Gastroesophageal sphincter (tissue), 3 donors: ENCODE measurements at regions not wholly inside any gene's neighbourhood (a gene's known extent, or its start where the extent isn't known, plus 50 kb on each side); places are given as distances from the start of the nearest gene placed in this dataset.

ENCODE experiments used
- CTCF ChIP-seq, 4 experiments: fragments of 200-600 bp in 2 of 4; fragments of 450-650 bp in 2 of 4; sonication (generic) in 1 of 4; IDR thresholded peaks; one replicate each; pipeline ENCODE4 v1.5.1; 2017 to 2019; ENCODE audit warnings: antibody characterized with exemption in 4 of 4, mild to moderate bottlenecking in 2 of 4, moderate library complexity in 2 of 4
- EP300 ChIP-seq: sonication (generic); formaldehyde crosslinking; IDR thresholded peaks from one replicate; pipeline ENCODE4 v1.6.1; 2017; ENCODE audit warnings: antibody characterized with exemption, mild to moderate bottlenecking
- POLR2A ChIP-seq, 2 donors: fragments of 450-650 bp; IDR thresholded peaks; one replicate each; pipeline ENCODE4 v1.6.1; 2017; ENCODE audit warnings: antibody characterized with exemption in 2 of 2, mild to moderate bottlenecking in 2 of 2, moderate library complexity in 1 of 2
- POLR2AphosphoS5 ChIP-seq: sonication (generic); formaldehyde crosslinking; IDR thresholded peaks from one replicate; pipeline ENCODE4 v1.6.1; 2017; ENCODE audit warnings: antibody characterized with exemption

- no peak for TF ChIP-seq EP300
- no peak for TF ChIP-seq POLR2AphosphoS5
- no peak for TF ChIP-seq POLR2A (IDR thresholded peaks at IDR 0.05)
- TF ChIP-seq CTCF (IDR thresholded peaks at IDR 0.05), result no peak
Observed at GRCh38 chr11:37557990-37558389, 960.0 kb upstream of the RAG2 start.
